NCI-H526 (cell line): ENCODE measurements at regions not wholly inside any gene's neighbourhood (a gene's known extent, or its start where the extent isn't known, plus 50 kb on each side); places are given as distances from the start of the nearest gene placed in this dataset.

Experiments used
- DNase-seq, 2 experiments: peaks; one replicate each; lab custom pipeline; 2025; lab: John Stamatoyannopoulos, UW

- no peak for DNase-seq
Measured at GRCh38 chr4:141783770-141784169, 147.4 kb downstream of the IL15 start.

GRCh38 chr4:141786946-141787345 lies 150.6 kb downstream of the IL15 start:
- no peak for DNase-seq

GRCh38 chr4:141788169-141788915 lies 152.0 kb downstream of the IL15 start:
- DNase-seq = no peak

- DNase-seq = no peak
Measured at GRCh38 chr4:141789716-141790115, 153.3 kb downstream of the IL15 start.

GRCh38 chr4:141792164-141792563 lies 155.8 kb downstream of the IL15 start:
- no peak for DNase-seq

- DNase-seq = no peak
Measured at GRCh38 chr4:141797966-141798365, 161.6 kb downstream of the IL15 start.

GRCh38 chr4:141801558-141801957 lies 165.2 kb downstream of the IL15 start:
- no peak for DNase-seq

GRCh38 chr4:141802333-141802732 lies 165.9 kb downstream of the IL15 start:
- DNase-seq = no peak

- no peak for DNase-seq
Measured at GRCh38 chr4:141804836-141805235, 168.5 kb downstream of the IL15 start.

- DNase-seq = no peak
Measured at GRCh38 chr4:141807103-141807891, 170.9 kb downstream of the IL15 start.

GRCh38 chr4:141810038-141810711 lies 173.8 kb downstream of the IL15 start:
- DNase-seq = no peak

- no peak for DNase-seq
Measured at GRCh38 chr4:141810712-141811375, 174.5 kb downstream of the IL15 start.

GRCh38 chr4:141812158-141812557 lies 175.8 kb downstream of the IL15 start:
- no peak for DNase-seq

GRCh38 chr4:141814499-141814898 lies 178.1 kb downstream of the IL15 start:
- no peak for DNase-seq

- DNase-seq = no peak
Measured at GRCh38 chr4:141815646-141816045, 179.3 kb downstream of the IL15 start.

- DNase-seq = no peak
Measured at GRCh38 chr4:141826260-141826659, 189.9 kb downstream of the IL15 start.

GRCh38 chr4:141833209-141833608 lies 196.8 kb downstream of the IL15 start:
- DNase-seq = no peak

- no peak for DNase-seq
Measured at GRCh38 chr4:141840299-141840986, 204.1 kb downstream of the IL15 start.

GRCh38 chr4:141843136-141843535 lies 206.8 kb downstream of the IL15 start:
- no peak for DNase-seq

GRCh38 chr4:141845901-141846300 lies 209.5 kb downstream of the IL15 start:
- DNase-seq = no peak

- DNase-seq = no peak
Measured at GRCh38 chr4:141849367-141849766, 213.0 kb downstream of the IL15 start.

- DNase-seq = no peak
Measured at GRCh38 chr4:141849778-141850177, 213.4 kb downstream of the IL15 start.
